Right lobe of liver (tissue), 6 donors: ENCODE measurements at regions not wholly inside any gene's neighbourhood (a gene's known extent, or its start where the extent isn't known, plus 50 kb on each side); places are given as distances from the start of the nearest gene placed in this dataset.
"Not testable (repeated sequence)": the region's sequence is repeated elsewhere in the genome, so short reads cannot be mapped to it uniquely, and the experiment has no call there.

ENCODE experiments used
- ATAC-seq, 4 donors: fragments of 200-7000 bp; cut with Tn5 transposase; one replicate each; pipeline ENCODE4 v1.9.1; 2020; ENCODE audit warnings: mild to moderate bottlenecking in 4 of 4, moderate library complexity in 4 of 4
- DNase-seq, 3 donors: peaks; one replicate each; pipeline ENCODE4 v3.0.0-alpha.2; 2020
- H3K27ac ChIP-seq, 3 donors: fragments of 200-600 bp; one replicate each; pipeline ENCODE4 v1.8.0; 2022
- H3K27me3 ChIP-seq, 2 donors: fragments of 200-600 bp; one replicate each; pipeline ENCODE4 v1.8.0; 2022
- H3K36me3 ChIP-seq, 4 donors: fragments of 200-600 bp; sonication (generic) in 1 of 4; one replicate each; pipeline versions ENCODE4 v1.5.1 to v1.8.0; 2017 to 2022; ENCODE audit warnings: control low read depth in 1 of 4
- H3K4me1 ChIP-seq, 4 donors: fragments of 200-600 bp; sonication (generic) in 1 of 4; one replicate each; pipeline versions ENCODE4 v1.5.1 to v1.8.0; 2017 to 2022; ENCODE audit warnings: control low read depth in 1 of 4
- H3K4me3 ChIP-seq, 3 donors: fragments of 200-600 bp; one replicate each; pipeline ENCODE4 v1.8.0; 2022
- H3K9me3 ChIP-seq, 4 donors: fragments of 200-600 bp; sonication (generic) in 1 of 4; one replicate each; pipeline versions ENCODE4 v1.5.1 to v1.8.0; 2017 to 2022; ENCODE audit warnings: control low read depth in 1 of 4
- POLR2A ChIP-seq: fragments of 450-650 bp; IDR thresholded peaks from one replicate; pipeline ENCODE4 v1.6.1; 2017; ENCODE audit warnings: antibody characterized with exemption, mild to moderate bottlenecking
- WGBS: methylation state at CpG from one replicate; pipeline ENCODE4 v1.1.6; 2018; ENCODE audit warnings: low coverage, low lambda C conversion rate; ENCODE audit not compliant: insufficient coverage; ENCODE audit errors: missing lambda C conversion rate; 5-methylcytosine and 5-hydroxymethylcytosine counted together
- intact Hi-C, 2 donors: fragments of 100-400 bp; cut with DNase I; formaldehyde crosslinking; loops; one replicate each; pipeline versions ENCODE4 v1.11.2 to v1.14.1; 2022
- TF ChIP-seq, protein P1 (sequence below), 4 donors: fragments of 200-600 bp in 3 of 4; fragments of 450-650 bp in 1 of 4; IDR thresholded peaks; one replicate each; pipeline versions ENCODE4 v1.5.1 to v1.8.0; 2016 to 2022; ENCODE audit warnings: antibody characterized with exemption in 4 of 4, mild to moderate bottlenecking in 2 of 4
- donor health status: DM: no; HTN: yes; CAD: no.
- donor health status: DM: no; HTN: no; CAD: no.
- donor health status: DM: no; HTN: no; CAD: no.
- donor health status: DM: no; HTN: yes; CAD: no.
- donor health status: DM: no; HTN: yes; CAD: no.

DNA sequence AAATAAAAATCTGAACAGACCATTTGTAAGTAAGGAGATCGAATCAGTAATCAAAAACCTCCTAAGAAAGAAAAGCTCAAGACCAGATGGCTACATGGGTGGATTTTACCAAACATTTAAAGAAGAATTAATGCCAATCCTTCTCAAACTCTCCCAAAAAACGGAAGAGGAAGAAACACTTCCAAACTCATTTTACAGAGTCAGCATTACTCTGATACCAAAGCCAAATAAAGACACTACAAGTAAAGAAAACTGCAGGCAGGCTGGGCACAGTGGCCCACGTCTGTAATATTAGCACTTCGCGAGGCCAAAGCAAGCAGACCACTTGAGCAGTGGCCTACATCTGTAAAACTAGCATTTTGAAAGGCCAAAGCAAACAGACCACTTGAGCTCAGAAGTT is 159.8 kb downstream of the DPY19L2 start:
- no peak overlapping the region for H3K4me3 ChIP-seq
- WGBS = 27% methylated on average over 2 of the region's 5 CpGs
- H3K9me3 ChIP-seq = no peaks in the 10 kb centered on the region
- no peak overlapping the region for H3K27ac ChIP-seq
- H3K36me3 ChIP-seq = no peaks in the 10 kb centered on the region
- intact Hi-C loops = no loop called here
- H3K27me3 ChIP-seq = no peaks in the 10 kb centered on the region
- ATAC-seq (no peak), DNase-seq (no peak)
- no peaks in the 10 kb centered on the region for H3K4me1 ChIP-seq
- no peak for TF ChIP-seq POLR2A
- TF ChIP-seq, protein P1, sequence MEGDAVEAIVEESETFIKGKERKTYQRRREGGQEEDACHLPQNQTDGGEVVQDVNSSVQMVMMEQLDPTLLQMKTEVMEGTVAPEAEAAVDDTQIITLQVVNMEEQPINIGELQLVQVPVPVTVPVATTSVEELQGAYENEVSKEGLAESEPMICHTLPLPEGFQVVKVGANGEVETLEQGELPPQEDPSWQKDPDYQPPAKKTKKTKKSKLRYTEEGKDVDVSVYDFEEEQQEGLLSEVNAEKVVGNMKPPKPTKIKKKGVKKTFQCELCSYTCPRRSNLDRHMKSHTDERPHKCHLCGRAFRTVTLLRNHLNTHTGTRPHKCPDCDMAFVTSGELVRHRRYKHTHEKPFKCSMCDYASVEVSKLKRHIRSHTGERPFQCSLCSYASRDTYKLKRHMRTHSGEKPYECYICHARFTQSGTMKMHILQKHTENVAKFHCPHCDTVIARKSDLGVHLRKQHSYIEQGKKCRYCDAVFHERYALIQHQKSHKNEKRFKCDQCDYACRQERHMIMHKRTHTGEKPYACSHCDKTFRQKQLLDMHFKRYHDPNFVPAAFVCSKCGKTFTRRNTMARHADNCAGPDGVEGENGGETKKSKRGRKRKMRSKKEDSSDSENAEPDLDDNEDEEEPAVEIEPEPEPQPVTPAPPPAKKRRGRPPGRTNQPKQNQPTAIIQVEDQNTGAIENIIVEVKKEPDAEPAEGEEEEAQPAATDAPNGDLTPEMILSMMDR (IDR thresholded peaks at IDR 0.05) = no peak

DNA sequence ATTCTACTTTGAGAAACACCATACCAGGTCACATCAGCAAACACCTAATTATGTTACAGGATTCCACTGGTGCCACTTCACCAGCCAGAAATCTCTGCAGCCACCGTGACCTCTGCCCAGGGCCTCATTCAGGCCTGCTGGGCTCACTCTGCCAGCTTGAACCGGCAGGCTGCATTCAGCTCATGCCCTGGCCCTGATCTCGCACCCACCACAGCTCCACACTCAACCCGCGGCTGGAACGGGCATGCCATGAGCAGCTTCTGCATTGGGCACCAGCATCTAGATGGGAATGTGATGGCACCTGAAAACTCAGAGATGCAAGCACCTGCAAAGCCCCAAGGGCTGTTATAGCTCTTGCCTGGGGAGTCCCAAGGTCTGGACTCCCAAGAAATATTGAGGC is 168.7 kb downstream of the DPY19L2 start:
- intact Hi-C loops = no loop called here
- Histone ChIP-seq H3K27me3 (no peaks in the 10 kb centered on the region), H3K4me3 (no peak overlapping the region), H3K27ac (no peak overlapping the region), H3K36me3 (no peaks in the 10 kb centered on the region), H3K4me1 (no peaks in the 10 kb centered on the region), H3K9me3 (no peaks in the 10 kb centered on the region)
- WGBS = 67% methylated on average over 3 of the region's 6 CpGs
- TF ChIP-seq POLR2A = no peak
- TF ChIP-seq, protein P1 (IDR thresholded peaks at IDR 0.05) = no peak
- no peak for DNase-seq
- ATAC-seq = no peak

DNA sequence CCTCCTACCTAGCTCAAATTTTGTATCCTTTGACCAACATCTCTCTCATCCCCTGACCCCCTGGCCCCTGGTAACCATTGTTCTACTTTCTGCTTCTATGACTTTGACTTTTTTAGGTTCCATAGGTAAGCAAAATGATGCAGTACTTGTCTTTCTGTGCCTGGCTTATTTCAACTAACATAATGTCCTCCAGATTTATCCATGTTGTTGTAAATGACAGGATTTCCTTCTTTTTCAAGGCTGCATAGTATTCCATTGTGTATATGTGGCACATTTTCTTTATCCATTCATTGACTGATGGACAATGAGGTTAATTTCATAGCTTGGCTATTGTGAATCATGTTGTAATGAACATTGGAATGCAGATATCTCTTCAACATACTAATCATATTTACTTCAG is 170.1 kb downstream of the DPY19L2 start:
- no peak for ATAC-seq
- Histone ChIP-seq H3K9me3 (no peaks in the 10 kb centered on the region), H3K36me3 (no peaks in the 10 kb centered on the region), H3K4me3 (no peak overlapping the region), H3K27me3 (no peaks in the 10 kb centered on the region), H3K4me1 (no peaks in the 10 kb centered on the region), H3K27ac (no peak overlapping the region)
- no peak for DNase-seq
- TF ChIP-seq POLR2A = no peak
- TF ChIP-seq, protein P1 (IDR thresholded peaks at IDR 0.05) = no peak
- intact Hi-C loops = no loop called here

DNA sequence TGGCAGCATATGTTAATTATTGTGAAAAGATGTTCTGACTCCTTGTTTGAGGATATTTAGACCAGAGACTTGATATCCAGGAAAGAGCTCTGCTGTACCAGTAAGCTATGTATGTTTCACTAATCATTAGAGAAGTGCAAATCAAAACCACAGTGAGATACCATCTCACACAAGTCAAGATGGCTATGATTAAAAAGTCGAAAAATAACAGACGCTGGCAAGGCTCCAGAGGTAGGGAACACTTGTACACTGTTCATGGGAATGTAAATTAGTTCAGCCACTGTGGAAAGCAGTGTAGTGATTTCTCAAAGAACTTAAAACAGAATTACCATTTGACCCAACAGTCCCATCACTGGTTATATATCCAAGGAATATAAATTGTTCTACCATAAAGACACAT is 171.6 kb downstream of the DPY19L2 start:
- Histone ChIP-seq H3K9me3 (no peaks in the 10 kb centered on the region), H3K27ac (no peak overlapping the region), H3K4me3 (no peak overlapping the region), H3K36me3 (no peaks in the 10 kb centered on the region), H3K4me1 (no peaks in the 10 kb centered on the region), H3K27me3 (no peaks in the 10 kb centered on the region)
- DNase-seq (no peak), ATAC-seq (no peak)
- no peak for TF ChIP-seq POLR2A
- TF ChIP-seq, protein P1 (IDR thresholded peaks at IDR 0.05) = no peak
- intact Hi-C loops = no loop called here
- 33% methylated on average over 2 of the region's 2 CpGs for WGBS

DNA sequence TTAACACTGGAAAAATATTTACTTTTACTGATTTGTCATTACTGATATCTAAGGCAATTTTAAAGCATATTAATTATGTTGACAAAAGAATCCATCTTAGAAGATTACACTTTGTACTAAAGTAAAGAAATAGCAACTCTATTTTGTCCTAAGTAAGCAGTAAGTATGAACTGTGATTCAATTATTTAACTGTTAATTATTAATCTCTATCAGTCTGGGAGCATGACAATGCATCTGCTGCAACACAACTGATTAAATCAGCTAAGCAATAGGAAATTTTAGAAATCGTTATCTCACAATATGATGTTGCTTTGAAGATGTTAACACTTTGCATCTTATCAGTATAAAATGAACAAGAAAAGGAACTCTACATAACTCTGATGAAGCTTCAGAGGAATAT is 172.3 kb downstream of the DPY19L2 start:
- no peak overlapping the region for H3K4me3 ChIP-seq
- peak in 3 of 4 donors; percentile 38 to 57 (median 46) for ATAC-seq
- TF ChIP-seq, protein P1 (IDR thresholded peaks at IDR 0.05) = no peak
- no peak for TF ChIP-seq POLR2A

DNA sequence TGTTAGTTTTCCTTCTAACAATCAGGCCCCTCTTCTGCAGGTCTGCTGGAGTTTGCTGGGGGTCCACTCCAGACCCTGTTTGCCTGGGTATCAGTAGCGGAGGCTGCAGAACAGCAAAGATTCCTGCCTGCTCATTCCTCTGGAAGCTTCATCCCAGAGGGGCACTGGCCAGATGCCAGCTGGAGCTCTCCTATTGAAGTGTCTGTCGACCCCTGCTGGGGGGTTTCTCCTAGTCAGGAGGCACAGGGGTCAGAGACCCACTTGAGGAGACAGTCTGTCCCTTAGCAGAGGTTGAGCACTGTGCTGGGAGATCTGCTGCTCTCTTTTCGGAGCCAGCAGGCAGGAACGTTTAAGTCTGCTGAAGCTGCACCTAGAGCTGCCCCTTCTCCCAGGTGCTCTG is 174.9 kb downstream of the DPY19L2 start:
- H3K27ac ChIP-seq, H3K4me3 ChIP-seq, ATAC-seq, H3K4me1 ChIP-seq, intact Hi-C loops, DNase-seq, H3K27me3 ChIP-seq, H3K36me3 ChIP-seq, H3K9me3 ChIP-seq: not testable (repeated sequence)
- 60% methylated on average over 2 of the region's 4 CpGs for WGBS

More for the DNA sequence above, 172.3 kb downstream of the DPY19L2 start:
- H3K27ac ChIP-seq = no peak overlapping the region
- no peaks in the 10 kb centered on the region for H3K27me3 ChIP-seq
- H3K9me3 ChIP-seq = no peaks in the 10 kb centered on the region
- H3K36me3 ChIP-seq = no peaks in the 10 kb centered on the region
- intact Hi-C loops = no loop called here
- 29% methylated on average over 1 of the region's 1 CpG for WGBS
- no peaks in the 10 kb centered on the region for H3K4me1 ChIP-seq
- no peak for DNase-seq
